ENCODE measurements at regions not wholly inside any gene's neighbourhood (a gene's known extent, or its start where the extent isn't known, plus 50 kb on each side); places are given as distances from the start of the nearest gene placed in this dataset.

DNA sequence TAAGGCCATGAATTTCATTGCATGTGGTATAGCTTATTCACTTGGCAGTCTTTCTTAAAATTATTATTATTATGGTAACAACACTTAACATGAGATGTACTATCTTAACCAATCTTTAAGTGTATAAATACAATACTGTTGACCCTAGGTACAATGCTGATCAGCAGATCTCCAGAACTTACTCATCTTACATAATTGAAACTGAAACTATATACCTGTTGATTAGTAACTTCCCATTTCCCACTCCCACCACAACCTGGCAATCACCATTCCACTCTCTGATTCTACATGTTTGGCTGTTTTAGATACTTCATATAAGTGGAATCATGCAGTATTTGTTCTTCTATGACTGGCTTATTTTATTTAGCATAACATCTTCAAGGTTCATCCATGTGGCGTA lies 150.2 kb upstream of the POU2AF2 start:
- H3K9me3 ChIP-seq (ENCODE audit: control insufficient read depth in 2 of 2, low read length in 2 of 2): no peaks in the 10 kb centered on the region
- no peaks in the 10 kb centered on the region for H3K4me1 ChIP-seq (ENCODE audit: control insufficient read depth, insufficient read depth, low read length)
- H3K36me3 ChIP-seq (ENCODE audit: control insufficient read depth in 2 of 2, insufficient read depth in 2 of 2, low read length in 2 of 2): no peaks in the 10 kb centered on the region
- no peak overlapping the region for H3K27ac ChIP-seq (ENCODE audit: low read length)
- no peaks in the 10 kb centered on the region for H3K27me3 ChIP-seq (ENCODE audit: control insufficient read depth in 1 of 2, insufficient read depth in 2 of 2, low read length in 2 of 2)
- no peak overlapping the region for H3K4me3 ChIP-seq (ENCODE audit: low read length in 2 of 2)
- H3K9ac ChIP-seq (ENCODE audit: low read length in 2 of 2): no peak overlapping the region

DNA sequence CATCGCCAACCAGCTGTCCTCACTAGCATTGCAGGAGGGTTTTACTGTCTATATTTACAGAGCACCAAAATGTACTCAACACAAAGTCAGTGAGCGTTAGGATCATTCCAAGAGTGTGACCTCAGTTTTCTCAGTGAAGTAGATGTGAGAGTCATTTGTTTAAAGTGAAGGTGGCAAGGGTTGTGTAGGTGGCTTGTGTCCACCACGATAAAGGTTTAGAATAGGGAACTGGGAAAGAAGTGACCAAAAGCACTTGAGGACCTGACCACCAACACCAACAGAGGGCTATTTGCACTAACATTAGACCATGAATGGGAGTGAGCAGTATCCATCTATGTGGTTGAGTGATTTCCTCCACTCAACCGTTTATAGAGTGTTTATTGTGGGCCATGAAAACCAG lies 152.5 kb upstream of the POU2AF2 start:
- Histone ChIP-seq H3K9ac (ENCODE audit: low read length in 2 of 2) (no peak overlapping the region), H3K36me3 (ENCODE audit: control insufficient read depth in 2 of 2, insufficient read depth in 2 of 2, low read length in 2 of 2) (no peaks in the 10 kb centered on the region)

GRCh38 chr11:111091321-111091938 lies 154.1 kb upstream of the POU2AF2 start:
- Histone ChIP-seq H3K4me1 (ENCODE audit: control insufficient read depth, insufficient read depth, low read length) (no peaks in the 10 kb centered on the region), H3K27ac (ENCODE audit: low read length) (no peak overlapping the region), H3K9me3 (ENCODE audit: control insufficient read depth in 2 of 2, low read length in 2 of 2) (no peaks in the 10 kb centered on the region), H3K9ac (ENCODE audit: low read length in 2 of 2) (no peak overlapping the region), H3K36me3 (ENCODE audit: control insufficient read depth in 2 of 2, insufficient read depth in 2 of 2, low read length in 2 of 2) (no peaks in the 10 kb centered on the region), H3K4me3 (ENCODE audit: low read length in 2 of 2) (no peak overlapping the region), H3K27me3 (ENCODE audit: control insufficient read depth in 1 of 2, insufficient read depth in 2 of 2, low read length in 2 of 2) (no peaks in the 10 kb centered on the region)

More for the DNA sequence above, 152.5 kb upstream of the POU2AF2 start:
- H3K4me3 ChIP-seq (ENCODE audit: low read length in 2 of 2): no peak overlapping the region
- H3K27ac ChIP-seq (ENCODE audit: low read length): no peak overlapping the region
- no peaks in the 10 kb centered on the region for H3K27me3 ChIP-seq (ENCODE audit: control insufficient read depth in 1 of 2, insufficient read depth in 2 of 2, low read length in 2 of 2)
- no peaks in the 10 kb centered on the region for H3K9me3 ChIP-seq (ENCODE audit: control insufficient read depth in 2 of 2, low read length in 2 of 2)
- H3K4me1 ChIP-seq (ENCODE audit: control insufficient read depth, insufficient read depth, low read length): no peaks in the 10 kb centered on the region

GRCh38 chr11:111089759-111090158 lies 155.8 kb upstream of the POU2AF2 start:
- no peak overlapping the region for H3K4me3 ChIP-seq (ENCODE audit: low read length in 2 of 2)
- H3K4me1 ChIP-seq (ENCODE audit: control insufficient read depth, insufficient read depth, low read length): no peaks in the 10 kb centered on the region
- no peaks in the 10 kb centered on the region for H3K9me3 ChIP-seq (ENCODE audit: control insufficient read depth in 2 of 2, low read length in 2 of 2)
- no peak overlapping the region for H3K9ac ChIP-seq (ENCODE audit: low read length in 2 of 2)
- no peaks in the 10 kb centered on the region for H3K27me3 ChIP-seq (ENCODE audit: control insufficient read depth in 1 of 2, insufficient read depth in 2 of 2, low read length in 2 of 2)
- no peak overlapping the region for H3K27ac ChIP-seq (ENCODE audit: low read length)
- H3K36me3 ChIP-seq (ENCODE audit: control insufficient read depth in 2 of 2, insufficient read depth in 2 of 2, low read length in 2 of 2): no peaks in the 10 kb centered on the region

DNA sequence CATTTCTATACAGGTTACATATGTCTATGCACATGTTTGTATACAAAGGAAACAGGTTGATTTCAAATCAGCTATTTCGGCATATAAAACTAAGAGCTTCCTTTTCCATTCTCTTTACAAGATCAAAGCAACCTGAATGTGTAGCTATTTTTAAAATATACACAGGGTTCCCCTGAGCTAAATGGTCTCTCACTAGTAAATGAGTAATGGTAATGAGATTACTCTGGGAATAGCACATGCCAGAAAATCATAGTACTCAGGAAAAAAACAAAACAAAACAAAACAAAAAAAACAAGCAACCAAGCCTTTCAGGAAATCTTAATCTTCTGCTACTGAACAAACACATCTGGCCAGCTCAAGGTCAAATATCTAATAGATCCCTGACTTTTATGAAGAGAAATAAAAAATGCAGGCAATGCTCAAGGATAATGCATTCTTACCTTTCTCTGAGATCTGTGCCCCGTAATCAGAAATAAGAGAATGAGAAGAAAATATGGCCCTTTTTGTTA lies 156.6 kb upstream of the POU2AF2 start:
- H3K9ac ChIP-seq (ENCODE audit: low read length in 2 of 2): no peak overlapping the region
- H3K4me1 ChIP-seq (ENCODE audit: control insufficient read depth, insufficient read depth, low read length): no peaks in the 10 kb centered on the region
- H3K9me3 ChIP-seq (ENCODE audit: control insufficient read depth in 2 of 2, low read length in 2 of 2): no peaks in the 10 kb centered on the region
- no peaks in the 10 kb centered on the region for H3K36me3 ChIP-seq (ENCODE audit: control insufficient read depth in 2 of 2, insufficient read depth in 2 of 2, low read length in 2 of 2)
- H3K27me3 ChIP-seq (ENCODE audit: control insufficient read depth in 1 of 2, insufficient read depth in 2 of 2, low read length in 2 of 2): no peaks in the 10 kb centered on the region
- H3K27ac ChIP-seq (ENCODE audit: low read length): no peak overlapping the region
- no peak overlapping the region for H3K4me3 ChIP-seq (ENCODE audit: low read length in 2 of 2)

GRCh38 chr11:111086058-111086457 lies 159.5 kb upstream of the POU2AF2 start:
- Histone ChIP-seq H3K27ac (ENCODE audit: low read length) (no peak overlapping the region), H3K9ac (ENCODE audit: low read length in 2 of 2) (no peak overlapping the region), H3K27me3 (ENCODE audit: control insufficient read depth in 1 of 2, insufficient read depth in 2 of 2, low read length in 2 of 2) (peaks cover 0 to 2% of the 10 kb centered on the region in 2 donors), H3K4me3 (ENCODE audit: low read length in 2 of 2) (no peak overlapping the region), H3K4me1 (ENCODE audit: control insufficient read depth, insufficient read depth, low read length) (no peaks in the 10 kb centered on the region), H3K36me3 (ENCODE audit: control insufficient read depth in 2 of 2, insufficient read depth in 2 of 2, low read length in 2 of 2) (no peaks in the 10 kb centered on the region), H3K9me3 (ENCODE audit: control insufficient read depth in 2 of 2, low read length in 2 of 2) (no peaks in the 10 kb centered on the region)

GRCh38 chr11:111082664-111083063 lies 162.9 kb upstream of the POU2AF2 start:
- no peaks in the 10 kb centered on the region for H3K9me3 ChIP-seq (ENCODE audit: control insufficient read depth in 2 of 2, low read length in 2 of 2)

GRCh38 chr11:111081021-111081511 lies 164.5 kb upstream of the POU2AF2 start:
- no peaks in the 10 kb centered on the region for H3K4me1 ChIP-seq (ENCODE audit: control insufficient read depth, insufficient read depth, low read length)
- H3K36me3 ChIP-seq (ENCODE audit: control insufficient read depth in 2 of 2, insufficient read depth in 2 of 2, low read length in 2 of 2): no peaks in the 10 kb centered on the region
- no peak overlapping the region for H3K4me3 ChIP-seq (ENCODE audit: low read length in 2 of 2)
- H3K27ac ChIP-seq (ENCODE audit: low read length): no peak overlapping the region
- no peak overlapping the region for H3K9ac ChIP-seq (ENCODE audit: low read length in 2 of 2)
- H3K9me3 ChIP-seq (ENCODE audit: control insufficient read depth in 2 of 2, low read length in 2 of 2): no peaks in the 10 kb centered on the region
- peaks cover 0 to 2% of the 10 kb centered on the region in 2 donors for H3K27me3 ChIP-seq (ENCODE audit: control insufficient read depth in 1 of 2, insufficient read depth in 2 of 2, low read length in 2 of 2)

More at GRCh38 chr11:111082664-111083063, 162.9 kb upstream of the POU2AF2 start:
- H3K27me3 ChIP-seq (ENCODE audit: control insufficient read depth in 1 of 2, insufficient read depth in 2 of 2, low read length in 2 of 2): peaks cover 0 to 2% of the 10 kb centered on the region in 2 donors
- H3K4me3 ChIP-seq (ENCODE audit: low read length in 2 of 2): no peak overlapping the region
- no peaks in the 10 kb centered on the region for H3K36me3 ChIP-seq (ENCODE audit: control insufficient read depth in 2 of 2, insufficient read depth in 2 of 2, low read length in 2 of 2)
- H3K4me1 ChIP-seq (ENCODE audit: control insufficient read depth, insufficient read depth, low read length): no peaks in the 10 kb centered on the region
- H3K27ac ChIP-seq (ENCODE audit: low read length): no peak overlapping the region
- no peak overlapping the region for H3K9ac ChIP-seq (ENCODE audit: low read length in 2 of 2)

DNA sequence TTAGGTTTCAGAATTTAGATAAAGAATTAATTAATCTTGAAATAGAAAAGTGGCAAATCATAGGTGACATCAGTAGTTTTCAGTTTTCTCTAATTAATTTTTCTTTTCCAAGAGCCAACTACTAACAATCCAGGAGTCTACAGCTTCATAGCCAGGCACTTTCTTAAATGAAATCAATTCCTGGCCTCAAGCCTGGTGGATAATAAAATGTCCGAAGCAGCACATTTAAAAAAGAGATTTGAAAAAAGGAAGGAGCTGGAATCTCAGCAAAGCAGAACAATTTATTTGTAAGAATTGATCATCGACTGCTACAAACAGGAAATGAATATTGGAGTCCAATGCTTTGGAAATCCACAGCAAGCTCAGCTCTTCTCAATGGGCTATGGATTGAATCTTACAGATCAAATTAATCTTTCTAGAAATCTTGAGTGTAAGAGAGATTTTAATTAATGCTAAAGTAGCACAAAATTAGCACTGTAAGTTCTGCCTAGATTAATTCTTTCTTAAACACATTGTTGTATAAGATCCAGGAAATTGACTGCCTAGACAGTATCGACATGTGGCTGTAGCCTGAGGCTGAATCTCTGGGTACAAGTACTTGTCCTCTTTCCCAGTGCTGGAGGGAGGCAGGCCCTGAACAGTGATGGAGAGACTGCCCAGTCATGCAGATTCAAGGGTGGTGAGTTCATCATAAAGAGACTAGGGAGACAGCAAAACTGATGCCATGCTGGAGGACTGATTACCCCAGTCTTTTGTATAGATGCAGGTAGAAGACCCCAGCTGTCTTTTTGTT lies 167.8 kb upstream of the POU2AF2 start:
- Histone ChIP-seq H3K4me1 (ENCODE audit: control insufficient read depth, insufficient read depth, low read length) (no peaks in the 10 kb centered on the region), H3K9ac (ENCODE audit: low read length in 2 of 2) (no peak overlapping the region)

DNA sequence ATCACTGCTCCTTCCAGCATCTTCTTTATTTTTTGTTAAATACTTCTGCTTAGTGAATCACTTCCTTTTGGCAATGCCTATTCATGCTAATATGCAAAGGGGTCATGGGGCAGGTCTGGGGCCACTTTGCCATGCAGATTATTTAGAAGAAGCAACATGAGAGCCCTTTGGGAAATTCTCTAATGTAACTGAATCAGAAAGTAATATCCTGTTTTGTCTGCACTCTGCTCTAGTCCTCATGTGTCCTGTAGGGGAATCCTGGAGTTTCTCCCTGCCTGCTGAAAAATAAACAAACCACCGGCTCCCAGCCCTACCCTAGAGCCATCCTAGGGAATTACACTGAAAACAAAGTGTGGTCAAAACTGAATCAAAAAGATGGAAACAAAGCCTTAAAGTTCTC lies 176.5 kb upstream of the POU2AF2 start:
- Histone ChIP-seq H3K4me3 (ENCODE audit: low read length in 2 of 2) (no peak overlapping the region), H3K27ac (ENCODE audit: low read length) (no peak overlapping the region), H3K4me1 (ENCODE audit: control insufficient read depth, insufficient read depth, low read length) (peaks cover 2% of the 10 kb centered on the region), H3K9me3 (ENCODE audit: control insufficient read depth in 2 of 2, low read length in 2 of 2) (peaks cover 3% of the 10 kb centered on the region in 2 donors), H3K27me3 (ENCODE audit: control insufficient read depth in 1 of 2, insufficient read depth in 2 of 2, low read length in 2 of 2) (no peaks in the 10 kb centered on the region), H3K9ac (ENCODE audit: low read length in 2 of 2) (no peak overlapping the region), H3K36me3 (ENCODE audit: control insufficient read depth in 2 of 2, insufficient read depth in 2 of 2, low read length in 2 of 2) (no peaks in the 10 kb centered on the region)

More for the DNA sequence above, 167.8 kb upstream of the POU2AF2 start:
- Histone ChIP-seq H3K27me3 (ENCODE audit: control insufficient read depth in 1 of 2, insufficient read depth in 2 of 2, low read length in 2 of 2) (peaks cover 0 to 1% of the 10 kb centered on the region in 2 donors), H3K27ac (ENCODE audit: low read length) (no peak overlapping the region), H3K9me3 (ENCODE audit: control insufficient read depth in 2 of 2, low read length in 2 of 2) (no peaks in the 10 kb centered on the region), H3K36me3 (ENCODE audit: control insufficient read depth in 2 of 2, insufficient read depth in 2 of 2, low read length in 2 of 2) (no peaks in the 10 kb centered on the region), H3K4me3 (ENCODE audit: low read length in 2 of 2) (no peak overlapping the region)

DNA sequence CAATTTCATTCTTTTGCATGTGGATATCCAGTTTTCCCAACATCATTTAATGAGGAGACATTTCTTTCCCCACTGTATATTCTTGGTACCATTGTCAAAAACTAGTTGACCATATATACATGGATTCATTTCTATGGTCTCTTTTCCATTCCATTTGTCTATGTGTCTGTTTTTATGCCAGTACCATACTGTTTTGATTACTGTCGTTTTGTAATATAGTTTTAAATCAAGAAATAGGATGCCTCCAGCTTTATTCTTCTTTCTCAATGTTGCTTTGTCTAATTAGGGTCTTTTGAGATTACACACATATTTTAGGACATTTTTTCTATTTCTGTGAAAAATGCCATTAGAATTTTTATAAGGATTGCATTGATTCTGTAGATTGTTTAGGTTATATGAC lies 177.5 kb upstream of the POU2AF2 start:
- Histone ChIP-seq H3K9me3 (ENCODE audit: control insufficient read depth in 2 of 2, low read length in 2 of 2) (peaks cover 3% of the 10 kb centered on the region in 2 donors), H3K27me3 (ENCODE audit: control insufficient read depth in 1 of 2, insufficient read depth in 2 of 2, low read length in 2 of 2) (no peaks in the 10 kb centered on the region), H3K27ac (ENCODE audit: low read length) (no peak overlapping the region), H3K36me3 (ENCODE audit: control insufficient read depth in 2 of 2, insufficient read depth in 2 of 2, low read length in 2 of 2) (no peaks in the 10 kb centered on the region), H3K4me3 (ENCODE audit: low read length in 2 of 2) (no peak overlapping the region), H3K4me1 (ENCODE audit: control insufficient read depth, insufficient read depth, low read length) (peaks cover 5% of the 10 kb centered on the region), H3K9ac (ENCODE audit: low read length in 2 of 2) (no peak overlapping the region)

Measured in stomach smooth muscle (tissue), 2 donors.